SKM-1 (cell line): ENCODE measurements at regions not wholly inside any gene's neighbourhood (a gene's known extent, or its start where the extent isn't known, plus 50 kb on each side); places are given as distances from the start of the nearest gene placed in this dataset.
"Not testable (repeated sequence)": the region's sequence is repeated elsewhere in the genome, so short reads cannot be mapped to it uniquely, and the experiment has no call there.

ENCODE experiments used
- DNase-seq: peaks from one replicate; lab custom pipeline; 2025; ENCODE audit not compliant: unreplicated experiment; lab: John Stamatoyannopoulos, UW

DNA sequence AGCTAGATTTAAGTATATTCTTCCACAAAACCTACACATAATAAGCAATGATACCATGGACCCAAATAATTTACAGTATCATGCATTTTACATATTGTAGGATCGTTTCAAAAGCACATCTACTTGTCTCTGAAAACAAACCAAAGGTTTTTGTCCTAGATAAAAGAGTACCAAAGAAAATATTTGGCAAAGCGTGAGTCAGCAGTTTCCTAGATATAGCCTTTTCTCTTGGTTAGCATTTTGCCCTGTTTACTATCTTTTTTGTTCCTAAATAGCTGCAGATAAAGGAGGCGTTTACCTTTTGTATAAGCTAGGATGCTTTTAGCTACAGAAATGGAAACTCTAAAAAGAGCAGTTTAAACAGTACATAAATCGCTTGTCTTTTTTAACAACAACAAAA, 305.8 kb upstream of the GULP1 start:
- DNase-seq, result no peak

DNA sequence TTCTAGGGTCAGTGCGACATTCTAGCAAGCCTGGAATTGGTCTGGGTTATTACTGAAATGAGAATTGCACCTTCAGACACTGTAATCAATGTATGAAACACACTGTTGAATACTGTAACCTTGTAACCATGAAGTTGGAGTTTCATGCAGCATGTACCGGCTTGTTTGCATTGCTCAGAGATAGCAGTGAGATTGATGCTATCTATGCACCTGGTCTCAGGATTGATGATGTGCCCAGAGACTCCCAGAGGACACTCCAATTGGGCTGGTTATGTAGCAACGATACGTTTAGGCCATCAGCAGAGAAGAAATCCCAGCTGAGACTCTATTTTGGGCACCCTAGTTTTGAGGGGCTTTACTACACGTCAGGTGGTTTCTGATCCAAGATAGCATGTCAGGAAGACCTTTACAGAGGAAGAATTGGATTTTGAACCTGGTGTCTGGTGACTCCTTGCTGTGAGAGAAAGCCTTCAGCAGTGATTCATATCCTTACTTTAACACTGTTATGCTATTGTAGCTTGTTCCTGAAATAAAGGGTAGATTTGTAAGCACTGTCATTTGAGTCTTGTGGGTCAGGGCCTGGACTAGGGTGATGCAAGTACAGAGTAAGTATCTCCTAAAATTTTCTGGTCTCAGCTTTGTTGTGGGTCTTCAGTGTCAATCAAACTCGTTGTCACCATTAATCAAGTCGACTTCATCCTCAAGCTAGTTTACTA, 305.1 kb upstream of the GULP1 start:
- DNase-seq, result no peak

DNA sequence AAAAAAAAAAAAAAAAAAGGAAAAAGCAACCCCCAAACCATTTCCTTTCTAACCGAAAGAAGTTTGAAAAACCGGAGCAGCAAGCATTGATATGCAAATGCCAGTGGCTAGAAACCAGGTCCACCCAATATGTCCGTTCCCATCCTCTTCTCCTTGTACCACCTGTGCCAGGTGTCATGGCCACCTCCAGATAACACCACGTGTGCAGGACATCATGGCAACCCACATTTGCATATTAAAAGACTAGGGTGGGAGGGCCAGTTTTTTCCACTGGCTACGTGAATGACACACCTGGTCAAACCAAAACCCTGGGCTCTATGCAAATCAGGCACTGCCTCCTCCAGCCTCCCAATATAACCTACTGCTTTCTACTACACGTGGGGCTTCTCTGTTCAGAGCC, 303.3 kb upstream of the GULP1 start:
- DNase-seq, result no peak

DNA sequence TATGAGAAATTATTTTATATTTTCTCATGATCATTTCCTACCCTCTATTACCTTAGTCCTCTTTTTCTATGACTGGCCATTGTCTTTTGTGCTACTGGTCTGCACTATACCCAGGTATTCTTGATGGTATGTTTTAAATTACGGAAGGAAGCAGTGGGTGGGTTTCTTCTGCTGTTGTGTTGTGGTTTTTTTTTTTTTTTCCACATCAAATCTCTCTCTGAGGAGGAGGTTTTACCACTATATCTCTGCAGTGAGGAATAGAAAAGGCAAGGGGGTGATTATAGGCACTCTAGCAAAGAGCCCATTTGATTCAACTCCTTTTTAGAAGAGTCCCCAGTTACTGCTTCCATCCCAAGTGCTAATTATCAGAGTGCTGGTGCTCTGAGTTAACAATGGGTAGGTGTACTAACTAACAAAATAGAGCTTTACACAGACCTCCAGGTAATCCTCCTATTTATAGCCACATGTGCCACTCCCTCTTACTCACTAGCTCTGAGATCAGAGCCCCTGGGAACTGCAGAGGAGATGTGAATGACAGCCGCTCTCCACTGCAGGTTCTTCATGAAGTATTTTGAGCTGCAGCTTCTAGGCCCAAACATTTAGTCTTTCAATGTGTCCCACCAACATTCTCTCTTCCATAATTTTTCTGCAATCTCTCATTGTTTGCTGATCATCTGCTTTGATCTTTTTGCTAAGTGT, 301.6 kb upstream of the GULP1 start:
- no peak for DNase-seq

DNA sequence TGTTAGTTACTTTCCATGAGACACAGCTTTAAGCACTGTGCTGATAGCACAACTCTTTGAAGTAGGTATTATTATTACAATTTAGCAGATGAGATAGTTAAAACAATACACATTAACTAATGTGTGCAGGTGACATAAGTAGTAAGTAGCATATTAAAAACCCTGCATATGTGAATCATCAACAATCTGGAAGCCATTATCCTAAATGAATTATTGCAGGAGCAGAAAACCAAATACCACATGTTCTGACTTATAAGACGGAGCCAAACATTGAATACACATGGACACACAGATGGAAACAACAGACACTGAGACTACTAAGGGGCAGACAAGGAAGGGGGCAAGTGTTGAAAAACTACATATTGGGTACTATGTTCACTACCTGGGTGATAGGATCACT, 300.3 kb upstream of the GULP1 start:
- DNase-seq, result no peak

DNA sequence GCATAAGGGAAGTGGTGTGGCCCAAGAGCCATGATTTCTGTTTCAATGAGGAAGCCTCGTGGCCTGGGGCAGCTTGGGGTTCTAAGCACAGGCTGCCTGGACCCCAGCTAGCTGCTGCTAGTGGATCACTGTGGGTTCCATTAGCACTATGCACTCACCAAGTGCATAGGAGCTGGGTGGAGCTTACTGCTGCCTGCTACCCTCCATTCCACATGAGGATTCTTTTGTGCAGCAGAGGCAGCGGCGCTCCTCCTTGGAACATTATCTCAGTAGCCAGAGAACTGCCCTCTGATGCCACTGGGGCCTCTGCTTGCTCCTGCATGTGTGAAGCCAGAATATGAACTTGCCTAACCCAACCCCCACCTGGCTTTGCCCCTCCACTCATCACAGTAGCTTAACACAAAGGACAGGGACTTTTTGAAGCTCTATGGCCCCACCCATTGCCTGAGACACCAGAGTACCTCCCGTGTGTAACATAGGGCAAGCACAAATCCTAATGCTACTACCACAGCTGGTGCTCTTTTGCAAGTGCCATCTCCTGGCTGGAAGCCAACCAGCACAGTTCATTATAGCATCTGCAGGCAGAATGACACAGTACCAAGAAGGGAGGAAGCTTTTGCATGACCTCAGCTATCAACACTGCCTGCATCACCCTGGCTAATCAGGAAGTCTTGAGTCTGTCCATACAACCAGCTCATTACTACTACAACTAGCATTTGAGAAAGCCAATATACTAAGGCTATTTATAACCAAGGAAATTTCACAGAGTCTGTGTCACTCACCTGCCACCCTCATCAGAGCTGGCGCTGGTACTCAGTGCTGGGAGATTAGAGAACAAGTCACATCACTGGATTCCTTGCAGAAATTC, 297.0 kb upstream of the GULP1 start:
- no peak for DNase-seq

DNA sequence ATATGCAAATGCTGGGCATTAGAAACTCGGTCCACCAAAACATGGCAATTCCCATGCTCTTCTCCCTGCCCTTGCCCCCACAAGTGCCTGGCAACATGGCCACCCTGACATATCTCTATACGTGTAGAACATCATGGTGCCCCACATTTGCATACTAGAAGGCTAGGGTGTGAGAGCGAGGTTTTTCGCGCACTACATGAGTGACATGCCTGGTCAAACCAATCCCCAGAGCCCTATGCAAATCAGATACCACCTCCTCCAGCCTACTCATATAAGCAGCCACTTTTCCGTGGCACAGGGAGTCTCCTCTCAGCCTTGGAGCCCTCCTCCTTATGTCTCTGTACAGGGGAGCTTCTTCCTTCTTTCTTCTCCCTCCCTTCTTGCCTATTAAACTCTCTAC, 296.1 kb upstream of the GULP1 start:
- no peak for DNase-seq

DNA sequence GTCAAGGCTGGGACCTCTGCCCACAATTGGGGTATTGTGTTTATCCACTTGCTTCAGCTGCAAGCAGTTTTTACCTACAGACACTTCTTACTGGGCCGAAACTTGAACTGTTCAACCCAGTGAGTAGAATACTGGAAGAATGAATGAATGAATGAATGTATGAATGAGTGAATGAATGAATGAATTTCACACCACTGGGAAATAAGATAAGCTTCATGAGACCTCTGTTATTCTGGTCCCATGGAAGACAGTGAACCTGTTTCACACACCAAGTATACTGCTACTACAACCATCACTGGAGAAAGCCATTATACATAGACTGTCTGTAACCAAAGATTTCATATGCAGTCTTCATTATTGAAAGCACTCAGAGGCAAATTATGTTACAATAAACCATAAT, 295.0 kb upstream of the GULP1 start:
- no peak for DNase-seq

DNA sequence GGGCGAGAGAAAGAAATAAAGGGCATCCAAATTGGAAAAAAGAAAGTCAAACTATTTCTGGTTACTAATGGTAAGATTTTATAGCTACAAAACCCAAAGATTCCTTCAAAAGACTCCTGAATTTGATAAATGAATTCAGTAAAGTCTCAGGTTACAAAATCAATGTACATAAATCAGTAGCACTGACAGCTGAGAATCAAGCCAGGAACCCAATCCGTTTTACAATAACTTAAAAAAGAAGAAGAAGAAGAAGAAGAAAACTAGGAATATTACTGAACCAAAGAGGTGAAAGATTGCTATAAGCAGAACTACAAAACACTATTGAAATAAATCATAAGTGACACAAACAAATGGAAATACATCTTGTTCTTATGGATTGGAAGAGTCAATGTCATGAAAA, 291.5 kb upstream of the GULP1 start:
- no peak for DNase-seq

DNA sequence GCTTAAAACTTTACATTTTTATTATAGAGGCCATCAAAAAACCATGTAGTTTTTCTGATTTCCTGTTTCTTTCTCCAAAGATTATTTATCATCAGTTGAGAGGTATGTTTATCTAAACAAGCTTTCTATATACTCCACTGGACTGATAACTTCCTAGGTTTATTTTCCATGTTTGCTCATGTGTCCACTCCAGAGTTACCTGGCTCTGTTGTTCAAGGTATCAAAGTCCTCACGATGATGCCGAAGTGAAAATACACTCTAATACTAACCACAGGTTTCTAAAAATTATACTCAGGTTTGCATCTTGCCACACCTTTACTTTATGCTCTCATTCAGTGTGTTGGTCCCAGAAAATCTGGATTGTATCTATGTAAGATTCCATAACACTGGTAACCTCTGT, 287.9 kb upstream of the GULP1 start:
- no peak for DNase-seq

DNA sequence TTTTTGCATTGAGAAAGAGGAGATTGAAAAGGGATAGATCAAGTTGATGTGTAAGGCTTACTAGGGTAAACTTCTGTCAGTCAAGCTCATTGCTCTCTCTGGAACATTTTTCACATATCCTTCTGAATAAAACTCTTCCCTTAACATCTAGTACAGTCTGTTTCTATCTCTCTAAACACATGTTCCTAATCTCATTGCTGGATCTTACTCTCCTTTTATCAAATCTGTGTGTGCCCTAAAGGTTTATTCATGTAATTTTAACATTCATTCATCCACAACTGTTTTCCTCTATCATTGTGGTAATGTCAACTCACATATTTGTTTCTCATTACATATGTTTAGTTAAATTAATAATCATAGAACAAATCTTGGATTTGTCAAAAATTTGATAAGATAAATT, 277.9 kb upstream of the GULP1 start:
- no peak for DNase-seq

DNA sequence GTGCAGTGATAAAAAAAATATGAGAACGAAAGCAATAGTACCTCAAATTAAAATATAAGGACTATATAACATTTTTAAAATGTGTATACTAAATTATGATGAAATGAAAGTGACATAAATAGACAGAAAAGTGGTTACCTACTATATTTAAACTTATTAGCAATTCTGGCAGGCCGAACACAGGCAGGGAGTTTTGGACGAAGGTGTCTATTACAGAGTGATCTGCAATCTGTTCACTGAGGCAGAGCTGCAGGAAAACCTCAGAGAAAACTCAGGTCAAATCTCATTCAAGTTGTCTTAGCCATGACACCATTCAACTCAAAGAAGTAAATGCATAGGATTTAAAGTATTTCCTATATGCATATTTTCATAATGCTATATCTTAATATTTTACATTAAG, 274.8 kb upstream of the GULP1 start:
- no peak for DNase-seq

DNA sequence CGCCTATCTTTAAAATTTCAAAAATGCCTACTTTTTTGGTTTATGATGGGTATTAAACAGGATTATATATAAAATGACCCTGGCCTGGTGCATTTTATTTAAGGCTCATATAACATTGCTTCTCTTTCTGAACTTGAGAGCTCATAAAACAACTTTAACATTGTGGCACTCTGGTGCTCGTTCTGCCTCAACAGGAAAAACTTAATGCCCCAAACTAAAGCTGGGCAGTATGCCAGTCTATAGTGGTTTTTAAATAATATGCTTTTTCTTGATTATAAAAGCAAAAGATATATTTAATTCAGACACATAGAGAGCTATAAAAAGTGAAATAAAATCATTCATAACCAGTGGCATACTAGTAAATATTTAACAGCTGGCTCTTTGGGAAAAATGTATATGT, 269.3 kb upstream of the GULP1 start:
- no peak for DNase-seq

DNA sequence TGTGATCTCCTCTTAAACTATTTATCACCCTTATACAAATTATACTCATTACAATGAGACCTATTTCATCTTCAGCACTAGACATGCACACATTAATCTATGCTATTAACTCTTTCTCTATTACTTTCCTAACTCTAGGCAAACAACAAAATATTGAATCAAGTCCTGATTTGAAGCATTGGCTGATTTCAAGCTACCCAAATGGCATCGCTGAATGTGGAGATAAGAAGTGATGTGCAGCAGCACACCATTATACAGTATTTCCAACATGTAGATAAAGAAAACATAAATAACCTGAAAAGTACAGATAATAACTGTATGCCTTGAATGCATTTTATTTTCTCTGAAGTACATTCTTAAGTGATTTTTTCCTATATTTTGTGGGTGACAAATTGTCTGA, 268.6 kb upstream of the GULP1 start:
- DNase-seq, result no peak

DNA sequence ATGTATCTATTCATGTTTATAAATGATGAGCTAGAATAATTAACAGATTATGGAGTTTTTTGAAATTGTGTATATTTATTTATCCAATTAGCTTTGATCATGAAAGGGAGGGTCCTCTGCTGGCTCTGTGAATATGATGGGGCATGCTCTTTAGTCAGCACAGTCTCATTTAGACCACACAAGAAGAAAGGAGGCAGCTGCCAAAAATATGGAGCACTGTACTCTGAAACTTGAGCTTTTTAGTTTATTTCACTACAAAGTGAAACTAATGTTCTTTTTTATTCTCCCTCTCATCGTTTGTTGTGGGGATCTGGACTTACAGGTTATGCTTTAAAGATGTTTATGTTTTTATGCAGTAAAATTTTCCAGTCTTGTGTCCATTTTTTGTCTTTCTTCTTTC, 266.9 kb upstream of the GULP1 start:
- no peak for DNase-seq

DNA sequence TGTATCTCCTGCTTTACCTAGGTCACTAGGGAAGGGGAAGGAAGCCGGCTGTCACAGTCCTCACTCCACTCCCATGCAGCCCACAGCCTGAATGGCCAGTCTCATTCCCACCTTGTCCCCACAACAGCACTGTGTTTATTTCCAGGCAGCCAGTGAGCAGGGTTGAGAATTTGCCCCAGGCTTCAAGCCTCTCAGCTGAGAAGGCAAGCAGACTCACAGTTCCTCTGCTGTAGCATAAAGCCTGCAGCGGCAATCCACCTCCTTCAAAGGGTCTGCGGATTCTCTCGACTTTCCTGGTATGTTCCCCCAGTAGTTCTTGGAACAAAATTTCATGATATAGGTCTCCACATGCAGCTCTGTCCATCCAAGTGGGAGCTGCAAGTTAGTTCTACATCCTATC, 262.9 kb upstream of the GULP1 start:
- no peak for DNase-seq

DNA sequence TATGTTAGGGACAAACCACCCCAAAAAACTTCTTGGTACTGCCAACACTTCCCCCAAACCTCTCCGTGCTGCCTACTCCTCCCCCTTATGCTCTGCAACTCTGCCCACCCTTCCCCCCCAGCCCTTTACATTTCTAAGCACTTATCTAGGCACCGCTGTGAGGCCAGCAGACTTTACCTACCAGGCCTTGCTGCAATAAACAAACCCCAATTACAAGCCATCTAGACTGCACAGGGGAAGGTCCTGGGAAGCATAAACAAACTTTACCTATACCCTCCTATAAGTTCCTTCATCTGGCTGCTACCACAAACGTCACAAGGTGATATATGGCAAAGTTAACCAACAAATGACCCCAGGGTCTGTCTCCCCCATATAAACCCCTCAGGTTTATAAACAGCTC, 259.4 kb upstream of the GULP1 start:
- DNase-seq, result no peak

DNA sequence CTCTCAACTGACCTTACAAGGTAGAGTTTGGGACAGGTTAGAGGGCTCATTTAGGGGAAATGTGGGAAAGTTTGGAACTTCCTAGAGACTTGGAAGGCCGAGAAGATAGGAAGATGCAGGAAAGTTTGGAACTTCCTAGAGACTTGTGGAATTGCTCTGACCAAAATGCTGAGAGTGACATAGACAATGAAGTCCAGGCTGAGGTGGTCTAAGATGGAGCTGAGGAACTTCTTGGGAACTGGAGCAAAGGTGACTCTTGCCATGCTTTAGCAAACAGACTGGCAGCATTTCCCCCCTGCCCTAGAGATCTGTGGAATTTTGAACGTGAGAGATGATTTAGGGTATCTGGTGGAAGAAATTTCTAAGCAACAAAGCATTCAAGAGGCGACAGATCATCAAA, 258.9 kb upstream of the GULP1 start:
- no peak for DNase-seq

DNA sequence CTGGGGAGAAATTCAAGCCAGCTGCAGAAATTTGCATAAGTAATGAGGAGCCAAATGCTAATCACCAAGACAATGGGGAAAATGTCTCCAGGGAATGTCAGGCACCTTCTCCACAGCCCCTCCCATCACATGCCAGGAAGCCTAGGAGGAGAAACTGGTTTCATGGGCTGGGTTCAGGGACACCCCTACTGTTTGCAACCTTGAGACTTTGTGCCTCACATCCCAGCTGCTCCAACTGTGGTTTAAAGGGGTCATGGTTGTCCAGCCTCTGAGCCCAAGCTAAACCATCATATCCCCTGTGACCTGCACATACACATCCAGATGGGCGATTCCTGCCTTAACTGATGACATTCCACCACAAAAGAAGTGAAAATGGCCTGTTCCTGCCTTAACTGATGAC, 258.4 kb upstream of the GULP1 start:
- DNase-seq, result not testable (repeated sequence)

DNA sequence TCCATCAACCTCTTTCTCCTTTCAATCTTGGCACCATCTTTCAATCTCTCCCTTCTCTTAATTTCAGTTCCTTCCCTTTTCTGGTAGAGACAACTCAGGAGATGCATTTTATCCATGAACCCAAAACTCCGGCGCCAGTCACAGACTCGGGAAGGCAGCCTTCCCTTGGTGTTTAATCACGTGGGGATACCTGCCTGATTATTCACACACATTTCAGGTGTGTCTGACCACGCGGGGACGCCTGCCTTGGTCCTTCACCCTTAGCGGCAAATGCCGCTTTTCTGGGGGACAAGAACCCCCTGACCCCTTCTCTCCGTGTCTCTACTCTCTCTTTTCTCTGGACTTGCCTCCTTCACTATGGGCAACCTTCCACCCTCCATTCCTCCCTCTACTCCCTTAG, 257.6 kb upstream of the GULP1 start:
- not testable (repeated sequence) for DNase-seq

DNA sequence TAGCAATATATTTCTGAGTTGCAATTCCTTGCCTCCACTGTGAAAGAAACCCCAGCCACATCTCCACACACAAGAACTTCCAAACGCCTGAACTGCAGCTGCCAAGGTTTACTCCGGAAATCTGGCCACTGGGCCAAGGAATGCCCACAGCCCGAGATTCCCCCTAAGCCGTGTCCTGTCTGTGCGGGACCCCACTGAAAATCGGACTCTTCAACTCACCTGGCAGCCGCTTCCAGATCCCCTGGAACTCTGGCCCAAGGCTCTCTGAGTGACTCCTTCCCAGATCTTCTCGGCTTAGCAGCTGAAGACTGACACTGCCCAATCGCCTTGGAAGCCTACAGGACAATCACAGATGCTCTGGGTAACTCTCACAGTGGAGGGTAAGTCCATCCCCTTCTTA, 256.3 kb upstream of the GULP1 start:
- not testable (repeated sequence) for DNase-seq

DNA sequence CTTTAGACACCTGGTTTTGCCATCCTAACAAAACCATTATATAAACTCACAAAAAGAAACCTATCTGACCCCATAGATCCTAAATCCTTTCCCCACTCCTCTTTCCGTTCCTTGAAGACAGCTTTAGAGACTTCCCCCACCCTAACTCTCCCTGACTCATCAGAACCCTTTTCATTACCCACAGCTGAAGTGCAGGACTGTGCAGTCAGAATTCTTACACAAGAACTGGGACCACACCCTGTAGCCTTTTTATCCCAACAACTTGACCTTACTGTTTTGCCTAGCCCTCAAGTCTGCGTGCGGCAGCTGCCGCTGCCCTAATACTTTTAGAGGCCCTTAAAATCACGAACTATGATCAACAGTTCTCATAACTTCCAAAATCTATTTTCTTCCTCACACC, 254.9 kb upstream of the GULP1 start:
- not testable (repeated sequence) for DNase-seq
